ENCODE measurements at regions not wholly inside any gene's neighbourhood (a gene's known extent, or its start where the extent isn't known, plus 50 kb on each side); places are given as distances from the start of the nearest gene placed in this dataset.

DNA sequence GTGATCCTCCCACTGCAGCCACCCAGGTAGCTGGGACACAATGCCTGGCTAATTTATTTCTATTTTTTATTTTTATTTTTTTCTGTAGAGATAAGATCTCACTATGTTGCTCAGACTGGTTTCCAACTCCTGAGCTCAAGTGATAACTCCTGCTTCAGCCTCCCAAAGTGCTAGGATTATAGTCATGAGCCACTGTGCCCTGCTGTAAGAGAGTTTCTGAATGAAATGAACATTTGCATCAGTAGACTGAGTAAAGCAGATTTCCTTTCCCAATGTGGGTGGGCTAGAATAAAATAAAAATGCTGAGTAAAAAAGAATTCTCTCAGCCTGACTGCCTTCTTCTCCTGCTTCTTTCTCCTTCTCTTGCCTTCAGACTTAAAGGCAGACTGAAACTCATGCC, 555.4 kb upstream of the PITX2 start:
- H3K4me3 ChIP-seq (ENCODE audit: low read length), result no peak overlapping the region
- DNase-seq (ENCODE audit: low read depth, low spot score), result no peak

DNA sequence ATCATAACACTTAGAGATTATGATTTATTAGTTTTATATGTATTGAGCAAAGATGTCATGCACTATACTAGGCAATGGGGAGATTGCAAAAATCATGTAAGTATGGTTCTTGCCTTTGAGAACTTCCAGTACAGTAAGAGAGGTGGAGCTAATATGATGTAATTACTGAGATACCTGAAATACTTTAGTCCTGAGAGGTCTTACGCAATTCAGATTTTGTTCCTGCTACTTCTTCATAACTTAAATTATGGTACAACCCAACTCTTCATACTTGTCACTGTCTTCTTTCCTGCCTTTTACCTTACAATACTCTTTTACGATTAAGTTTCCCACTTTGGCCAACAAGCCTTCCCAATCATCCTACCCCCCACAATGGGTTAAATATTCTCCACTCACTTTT, 564.2 kb upstream of the PITX2 start:
- no peak for DNase-seq (ENCODE audit: low read depth, low spot score)
- H3K4me3 ChIP-seq (ENCODE audit: low read length), result no peak overlapping the region

DNA sequence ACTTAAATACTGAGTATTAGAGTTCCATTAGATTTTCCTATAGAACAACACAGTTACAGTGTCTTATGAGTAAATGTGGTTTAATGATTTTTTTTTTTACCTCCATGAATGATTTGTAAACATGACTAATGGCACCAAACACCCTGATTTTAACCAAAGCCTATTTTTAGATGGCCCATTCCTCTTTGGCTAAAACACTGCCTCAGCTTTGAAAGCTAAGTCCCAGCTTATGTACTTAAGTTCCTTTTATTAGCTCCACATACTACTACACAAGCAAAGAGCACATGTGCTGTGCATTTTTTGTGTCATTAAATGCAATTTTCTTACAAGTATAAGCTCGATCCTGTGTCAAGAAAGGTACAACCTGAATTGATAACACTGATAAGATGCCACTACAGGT, 575.6 kb upstream of the PITX2 start:
- H3K4me3 ChIP-seq (ENCODE audit: low read length), result no peak overlapping the region
- no peak for DNase-seq (ENCODE audit: low read depth, low spot score)

DNA sequence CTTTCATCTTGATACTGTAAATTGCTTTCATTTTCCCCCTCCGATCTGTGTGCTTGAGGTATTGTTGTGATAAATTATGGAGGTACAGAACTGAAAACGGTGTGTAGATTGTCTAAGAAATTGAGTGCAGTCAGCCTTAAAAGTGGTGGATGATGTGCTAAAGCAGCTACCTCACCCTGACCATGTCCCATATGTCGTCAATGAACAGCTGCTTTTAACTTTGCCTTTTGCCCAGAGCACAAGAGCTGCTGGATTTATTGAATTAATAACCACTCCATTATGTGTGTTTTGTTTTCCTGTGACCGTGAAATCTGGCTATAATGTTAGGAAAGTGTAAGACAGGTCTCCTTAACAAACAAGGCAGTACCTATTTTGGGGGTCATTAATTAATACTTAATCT, 581.9 kb upstream of the PITX2 start:
- no peak overlapping the region for H3K4me3 ChIP-seq (ENCODE audit: low read length)
- no peak for DNase-seq (ENCODE audit: low read depth, low spot score)

DNA sequence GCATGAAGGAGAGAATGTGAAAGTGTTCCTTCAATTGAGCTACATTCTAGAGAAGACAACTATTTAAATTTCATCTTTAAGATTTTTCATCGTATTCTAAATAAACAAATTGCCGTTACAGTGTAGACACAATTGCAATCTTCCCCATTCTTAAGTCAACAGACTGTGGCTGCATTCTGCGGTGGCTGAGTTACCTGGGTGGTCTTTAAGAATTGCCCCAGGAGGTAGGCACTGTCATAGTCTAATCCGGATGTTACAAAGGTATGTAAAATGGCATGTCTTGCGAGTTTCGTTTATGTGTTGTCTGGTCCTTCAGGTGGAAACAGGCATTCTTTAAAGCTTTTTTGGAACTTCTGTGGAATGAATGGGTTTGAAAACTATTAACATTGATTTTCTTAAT, 586.1 kb upstream of the PITX2 start:
- no peak for DNase-seq (ENCODE audit: low read depth, low spot score)
- H3K4me3 ChIP-seq (ENCODE audit: low read length), result no peak overlapping the region

DNA sequence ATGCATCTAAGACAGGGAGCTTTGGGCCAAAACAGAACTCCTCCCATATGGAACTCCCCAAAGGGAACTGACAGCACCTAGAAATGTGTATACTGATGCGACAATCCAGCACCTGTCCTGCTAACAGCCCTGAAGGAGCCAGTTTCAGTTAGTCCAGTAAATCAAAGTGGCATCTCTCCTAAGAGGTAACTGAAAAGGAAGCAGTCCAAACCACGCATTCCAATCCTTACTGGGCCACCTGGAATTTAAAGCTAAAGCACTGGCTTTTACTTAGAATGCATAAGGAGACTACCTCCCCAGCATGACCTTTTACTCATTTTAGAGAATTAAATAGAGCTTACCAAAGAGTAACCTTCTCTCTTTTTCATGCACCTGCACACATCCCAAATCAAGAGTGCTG, 586.8 kb upstream of the PITX2 start:
- H3K4me3 ChIP-seq (ENCODE audit: low read length), result no peak overlapping the region
- no peak for DNase-seq (ENCODE audit: low read depth, low spot score)

DNA sequence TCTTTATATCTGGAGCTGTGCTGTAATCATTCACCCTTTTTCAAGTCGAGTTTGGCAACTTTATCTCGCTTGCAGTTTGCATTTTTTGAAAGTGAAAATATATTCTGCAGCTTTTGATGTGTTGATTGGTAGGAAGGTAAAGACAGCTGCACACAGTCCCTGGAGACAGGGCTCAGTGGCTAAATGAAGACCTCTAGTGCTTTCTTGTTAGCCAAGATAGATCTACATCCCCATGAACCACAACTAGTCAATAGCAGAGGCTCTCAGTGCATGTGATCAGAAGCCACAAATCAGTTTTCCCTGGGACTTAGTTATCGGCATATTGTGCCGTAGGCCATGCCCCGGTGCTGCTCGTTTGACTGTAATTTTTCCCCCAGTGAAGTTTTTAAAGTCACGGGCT, 587.7 kb upstream of the PITX2 start:
- H3K4me3 ChIP-seq (ENCODE audit: low read length), result no peak overlapping the region
- DNase-seq (ENCODE audit: low read depth, low spot score), result no peak

DNA sequence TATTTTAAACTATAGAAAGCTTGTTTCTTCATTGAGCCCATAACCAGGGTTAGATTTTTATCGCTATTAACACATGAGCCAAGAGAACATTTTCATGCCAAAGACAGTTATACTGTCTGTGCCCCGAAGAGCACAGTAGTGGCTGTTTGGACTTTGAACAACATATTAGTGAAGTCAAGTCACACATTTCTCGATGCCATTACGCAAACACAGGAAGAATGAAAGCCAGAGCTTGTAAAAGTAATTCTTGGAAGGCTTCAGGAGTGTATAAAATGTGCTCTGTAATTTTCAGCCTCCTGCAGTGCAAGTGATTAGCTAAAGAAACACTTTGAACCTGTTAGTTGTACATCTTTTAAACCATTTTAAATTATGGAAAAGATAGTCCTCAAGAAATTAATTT, 590.7 kb upstream of the PITX2 start:
- DNase-seq (ENCODE audit: low read depth, low spot score), result no peak
- no peak overlapping the region for H3K4me3 ChIP-seq (ENCODE audit: low read length)

DNA sequence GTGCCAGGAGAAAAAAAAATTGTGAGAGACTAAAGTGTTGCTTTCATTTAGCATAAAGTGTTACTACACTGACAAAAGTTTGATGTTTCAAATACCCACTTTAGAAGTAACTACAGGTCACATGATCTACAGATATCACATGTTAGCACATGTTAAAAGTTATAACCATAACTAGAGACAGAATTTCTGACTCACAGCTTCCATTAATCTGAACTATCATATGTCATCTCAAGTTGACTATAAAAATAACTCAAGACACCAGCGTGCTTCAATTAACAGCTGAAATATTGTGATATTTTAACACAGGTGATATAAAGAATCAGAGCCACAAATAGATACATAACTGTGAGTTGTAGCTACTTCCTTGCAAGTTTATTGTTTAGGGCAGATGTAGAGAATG, 591.5 kb upstream of the PITX2 start:
- no peak for DNase-seq (ENCODE audit: low read depth, low spot score)
- H3K4me3 ChIP-seq (ENCODE audit: low read length), result no peak overlapping the region

DNA sequence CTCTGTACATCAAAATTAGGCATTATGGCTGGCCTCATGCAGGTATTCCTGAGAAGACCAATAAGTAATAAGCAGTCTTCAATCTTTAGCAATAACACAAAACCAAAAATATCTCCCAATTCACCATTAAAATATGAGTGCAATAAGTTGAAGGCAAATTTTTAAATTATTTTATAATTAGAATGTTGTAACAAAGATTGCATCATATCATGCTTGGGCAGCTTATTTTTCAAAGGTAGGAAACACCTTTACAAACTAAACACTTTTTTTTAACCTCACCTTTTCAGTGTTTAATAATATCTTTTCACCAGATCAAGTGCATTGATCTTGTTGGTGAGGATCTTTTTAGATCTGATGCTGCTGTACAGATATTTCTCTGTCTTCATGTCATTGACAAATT, 592.9 kb upstream of the PITX2 start:
- no peak for DNase-seq (ENCODE audit: low read depth, low spot score)
- no peak overlapping the region for H3K4me3 ChIP-seq (ENCODE audit: low read length)

DNA sequence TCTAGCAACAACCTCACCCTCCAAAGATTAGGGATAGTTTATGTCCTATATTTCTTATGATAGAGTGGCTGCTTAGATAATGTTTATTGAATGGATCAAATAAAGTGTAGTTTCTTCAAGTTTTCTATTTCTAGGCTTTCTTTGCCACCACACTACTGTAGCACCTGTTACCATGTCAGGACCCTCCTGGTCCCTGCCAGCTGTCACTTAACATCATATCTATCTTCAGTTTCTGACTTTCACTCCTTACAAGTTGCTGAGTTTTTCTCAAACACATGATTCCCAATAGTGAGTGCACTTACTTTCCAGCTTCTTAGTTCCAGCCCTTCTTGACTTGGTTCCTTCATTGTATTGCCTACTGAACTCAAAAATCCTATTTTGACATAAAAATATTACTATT, 593.9 kb upstream of the PITX2 start:
- no peak overlapping the region for H3K4me3 ChIP-seq (ENCODE audit: low read length)
- DNase-seq (ENCODE audit: low read depth, low spot score), result no peak

DNA sequence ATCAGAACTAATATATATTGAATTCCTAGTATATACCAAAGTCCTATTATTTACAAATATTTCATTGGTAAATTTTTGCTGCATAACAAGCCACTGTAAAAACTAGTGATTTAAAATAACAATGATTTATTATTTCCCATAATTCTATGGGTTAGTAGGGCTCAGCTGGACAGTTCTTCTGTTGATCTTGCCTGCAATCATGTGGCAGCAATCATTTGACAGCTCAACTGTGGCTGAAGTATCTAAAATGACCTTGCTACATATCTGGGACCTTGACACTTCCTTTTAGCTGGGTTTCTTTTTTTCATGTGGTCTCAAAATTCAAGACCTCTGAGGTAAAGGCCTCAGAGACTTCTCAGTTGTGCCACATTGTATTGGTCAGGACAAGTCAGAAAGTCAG, 598.5 kb upstream of the PITX2 start:
- no peak overlapping the region for H3K4me3 ChIP-seq (ENCODE audit: low read length)
- no peak for DNase-seq (ENCODE audit: low read depth, low spot score)

DNA sequence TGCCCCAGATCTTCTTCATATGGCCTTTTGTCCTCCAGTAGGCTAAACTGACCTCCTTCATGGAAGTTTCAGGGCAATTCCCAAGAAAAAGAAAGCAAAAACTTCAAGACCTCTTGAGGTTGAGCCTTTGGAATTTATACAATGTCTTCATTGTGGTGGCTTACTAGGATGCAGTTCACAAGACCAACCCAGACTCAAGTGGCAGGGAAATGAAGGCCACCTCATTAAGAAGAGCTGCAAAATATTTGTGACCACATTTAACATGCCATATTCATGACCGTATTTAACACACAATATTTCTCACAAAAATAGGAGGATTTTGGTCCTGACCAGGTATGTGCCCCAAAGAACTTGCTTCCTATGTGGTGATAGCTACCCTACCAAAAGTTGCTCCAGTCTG, 605.5 kb upstream of the PITX2 start:
- no peak overlapping the region for H3K4me3 ChIP-seq (ENCODE audit: low read length)
- DNase-seq (ENCODE audit: low read depth, low spot score), result no peak

DNA sequence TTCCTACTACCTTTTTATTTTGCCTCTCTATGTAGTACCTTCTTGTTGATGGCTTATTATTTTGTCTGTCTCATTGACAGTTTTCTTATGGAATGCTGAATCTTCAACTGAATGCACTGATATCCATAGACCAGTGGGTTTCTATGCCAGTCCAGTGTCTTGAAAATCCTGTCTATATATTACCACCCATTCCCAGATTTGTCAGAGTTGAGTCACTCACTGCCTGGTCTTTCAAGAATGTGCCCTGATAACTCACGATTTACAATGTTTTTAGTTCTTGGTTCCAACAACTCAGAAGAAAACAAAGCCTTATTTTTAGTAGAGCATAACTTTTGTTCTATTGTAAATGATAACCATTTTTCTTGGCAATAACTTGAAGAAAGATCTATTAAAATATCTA, 606.0 kb upstream of the PITX2 start:
- DNase-seq (ENCODE audit: low read depth, low spot score), result no peak
- no peak overlapping the region for H3K4me3 ChIP-seq (ENCODE audit: low read length)

DNA sequence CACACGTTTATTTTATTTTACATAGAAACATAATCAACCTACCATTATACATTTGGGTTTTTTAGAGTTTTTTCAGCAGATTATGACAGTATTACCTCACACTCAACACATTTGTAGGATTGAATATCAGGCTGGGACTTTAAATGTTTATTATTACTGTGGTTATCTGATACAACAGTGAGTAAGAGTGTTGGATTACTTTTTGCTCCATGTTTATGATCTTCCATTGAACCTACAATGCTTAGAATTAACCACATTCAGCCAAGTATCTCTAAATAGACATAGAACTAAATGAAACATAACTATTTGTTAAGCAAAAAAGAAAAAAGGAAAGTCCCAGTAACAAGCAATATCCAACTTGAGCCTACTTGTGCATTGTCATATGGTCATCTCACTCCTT, 607.4 kb upstream of the PITX2 start:
- no peak for DNase-seq (ENCODE audit: low read depth, low spot score)
- H3K4me3 ChIP-seq (ENCODE audit: low read length), result no peak overlapping the region

DNA sequence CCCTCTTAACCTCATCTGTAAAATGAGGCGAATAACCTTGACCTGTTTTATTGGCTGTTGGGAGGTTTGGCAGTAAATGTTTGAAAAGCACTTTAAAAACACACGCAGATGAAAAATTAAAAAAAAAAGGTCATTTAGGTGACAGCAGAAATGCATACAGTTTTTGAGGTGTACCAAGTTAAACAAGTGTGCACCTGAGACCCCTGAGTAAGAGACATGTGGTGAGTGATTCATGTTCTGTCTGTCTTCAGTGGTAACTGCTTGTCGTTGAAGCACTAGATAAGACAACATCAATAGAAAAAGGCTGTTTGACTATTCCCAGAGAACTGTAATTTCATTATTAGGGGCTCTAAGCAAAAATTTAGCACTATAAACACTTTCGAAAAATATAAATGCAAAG, 608.4 kb upstream of the PITX2 start:
- no peak overlapping the region for H3K4me3 ChIP-seq (ENCODE audit: low read length)
- DNase-seq (ENCODE audit: low read depth, low spot score), result no peak

DNA sequence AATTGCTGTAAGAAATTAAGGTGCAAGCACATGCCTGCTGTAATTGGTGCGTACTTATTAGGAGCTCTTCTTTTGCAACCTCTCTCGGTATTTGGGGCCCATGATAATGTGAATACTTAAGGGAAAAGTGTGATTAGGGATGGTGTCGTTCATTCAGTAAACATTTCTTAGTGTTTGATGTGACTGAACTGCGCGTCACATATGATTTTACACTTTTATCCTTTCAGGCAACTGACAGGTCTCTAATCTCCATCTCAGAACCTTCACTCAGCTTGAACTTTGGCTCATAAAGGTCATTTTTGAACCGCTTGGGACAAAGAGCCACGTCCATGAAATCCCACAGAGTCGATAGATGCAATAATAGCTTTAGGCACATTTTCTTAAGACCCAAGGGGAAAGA, 612.1 kb upstream of the PITX2 start:
- no peak overlapping the region for H3K4me3 ChIP-seq (ENCODE audit: low read length)
- no peak for DNase-seq (ENCODE audit: low read depth, low spot score)

DNA sequence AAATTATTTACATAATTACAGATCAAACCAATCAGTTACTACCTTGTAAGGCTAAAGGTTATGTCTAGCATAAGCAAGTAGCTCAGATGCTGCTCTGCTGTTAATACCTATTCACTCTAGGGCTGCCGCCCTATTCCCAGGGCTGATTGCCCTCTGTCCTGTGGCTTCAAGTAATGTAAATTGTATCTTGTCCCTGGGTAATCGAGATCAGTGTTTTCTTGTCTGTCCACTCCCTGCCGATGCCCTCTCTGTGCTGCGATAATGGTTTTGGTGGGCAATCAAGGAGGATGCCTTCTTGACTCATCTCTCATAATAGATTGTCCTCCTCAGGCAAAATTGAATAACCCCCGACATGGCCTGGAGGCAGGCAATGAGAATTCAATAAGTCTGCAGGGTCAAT, 641.0 kb upstream of the PITX2 start:
- no peak for DNase-seq (ENCODE audit: low read depth, low spot score)
- H3K4me3 ChIP-seq (ENCODE audit: low read length), result no peak overlapping the region

DNA sequence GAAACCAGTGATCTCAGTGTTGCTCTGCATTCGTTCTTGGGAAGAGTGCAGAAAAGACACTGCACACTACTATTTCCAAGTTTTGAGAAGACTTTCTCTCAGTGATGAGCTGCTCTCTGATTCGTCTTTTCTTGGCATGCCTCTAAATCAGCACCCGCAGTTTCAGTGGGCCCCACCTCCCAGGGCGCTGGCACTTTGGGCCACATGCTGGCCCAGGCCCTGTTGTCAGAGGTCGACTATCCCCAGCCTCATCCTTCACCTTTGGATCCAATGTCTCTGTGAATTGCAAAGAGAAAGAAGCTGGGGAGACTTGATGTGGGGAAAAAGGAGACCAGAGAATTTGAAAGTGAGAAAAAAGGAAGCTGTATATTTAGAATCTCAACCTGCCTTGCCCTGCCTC, 644.1 kb upstream of the PITX2 start:
- no peak for DNase-seq (ENCODE audit: low read depth, low spot score)
- no peak overlapping the region for H3K4me3 ChIP-seq (ENCODE audit: low read length)

DNA sequence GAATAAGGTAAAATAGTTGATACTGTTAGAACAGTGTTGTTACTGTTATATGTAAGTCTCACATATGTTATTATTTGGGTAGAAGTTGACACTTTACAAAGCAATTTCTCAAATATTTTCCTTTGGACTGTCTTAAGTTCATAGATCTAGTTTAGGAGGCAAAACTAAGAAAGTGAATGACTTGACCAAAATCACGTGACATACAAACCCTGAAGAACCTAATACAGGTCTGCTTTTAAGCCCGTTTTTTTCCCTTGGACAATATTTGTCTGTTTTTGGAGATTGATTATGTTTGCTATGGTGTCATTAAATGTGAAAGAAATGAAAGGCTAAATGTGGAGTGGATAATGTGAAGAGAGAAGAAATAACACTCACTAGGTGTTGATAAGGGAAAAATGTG, 644.9 kb upstream of the PITX2 start:
- no peak overlapping the region for H3K4me3 ChIP-seq (ENCODE audit: low read length)
- no peak for DNase-seq (ENCODE audit: low read depth, low spot score)

DNA sequence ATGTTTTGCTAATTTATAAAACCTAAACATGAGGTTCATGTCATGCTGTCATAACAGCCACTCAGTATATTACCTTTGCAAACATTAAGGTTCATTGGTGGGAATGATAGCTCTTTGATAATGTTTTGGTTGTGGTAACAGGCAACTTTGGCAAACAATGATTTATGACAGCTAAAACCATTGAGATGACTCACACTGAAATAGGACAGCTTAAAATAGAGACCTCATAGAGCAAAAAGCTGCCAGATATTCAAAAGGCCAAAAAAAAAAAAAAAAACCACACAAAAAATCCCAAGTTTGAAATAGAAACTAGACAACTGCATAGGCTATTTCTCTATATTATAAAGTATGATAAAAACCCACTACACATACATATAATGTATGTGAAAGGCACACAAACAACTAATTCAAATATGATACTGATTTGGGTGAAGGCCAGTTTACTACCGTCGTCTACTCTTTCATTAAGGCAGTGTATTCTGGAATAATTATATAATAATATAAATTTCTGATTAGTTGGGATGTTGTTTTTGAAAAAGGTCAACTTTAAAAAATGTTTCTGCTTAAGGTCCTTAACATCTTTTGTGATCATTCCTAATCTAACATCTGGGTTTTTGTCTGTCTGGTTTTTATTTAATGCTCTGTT, 646.0 kb upstream of the PITX2 start:
- H3K4me3 ChIP-seq (ENCODE audit: low read length), result no peak overlapping the region
- no peak for DNase-seq (ENCODE audit: low read depth, low spot score)

DNA sequence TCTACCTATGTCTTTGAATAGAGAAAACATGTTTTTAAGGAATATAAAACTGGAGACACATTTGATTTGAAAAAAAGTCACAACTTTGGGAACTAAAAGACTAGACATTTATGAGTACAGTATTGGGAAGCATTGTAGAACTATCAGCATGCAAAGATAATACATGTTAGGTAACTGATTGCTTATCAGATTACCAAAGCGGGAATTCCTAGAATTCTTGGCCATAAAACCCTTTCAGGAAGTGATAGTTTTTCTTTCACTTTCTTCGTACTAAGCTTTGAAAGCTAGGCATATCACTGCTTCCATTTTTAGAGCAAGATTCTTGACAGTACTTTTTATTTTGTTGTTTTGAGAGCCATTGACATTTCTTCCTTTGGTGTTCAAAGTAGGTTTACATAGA, 646.6 kb upstream of the PITX2 start:
- H3K4me3 ChIP-seq (ENCODE audit: low read length), result no peak overlapping the region
- DNase-seq (ENCODE audit: low read depth, low spot score), result no peak

All from Jurkat, Clone E6-1 (cell line).